PC-3 (cell line): ENCODE measurements at regions not wholly inside any gene's neighbourhood (a gene's known extent, or its start where the extent isn't known, plus 50 kb on each side); places are given as distances from the start of the nearest gene placed in this dataset.

Source experiments
- CTCF ChIP-seq: fragments of 300-600 bp; sonication (generic); conservative IDR thresholded peaks from 2 replicates; pipeline ENCODE4 v1.5.1; 2017; ENCODE audit warnings: antibody characterized with exemption, low read depth, mild to moderate bottlenecking, low read length
- EZH2phosphoT487 ChIP-seq: fragments of 300-600 bp; sonication (generic); IDR thresholded peaks from 2 replicates; pipeline ENCODE4 v1.6.1; 2018; ENCODE audit warnings: mild to moderate bottlenecking, antibody characterized with exemption, low read length, borderline replicate concordance

- no peak for TF ChIP-seq CTCF
- TF ChIP-seq EZH2phosphoT487, result no peak
Measured at GRCh38 chr5:82723168-82723567, 354.0 kb downstream of the TMEM167A start.
